ENCODE measurements at regions not wholly inside any gene's neighbourhood (a gene's known extent, or its start where the extent isn't known, plus 50 kb on each side); places are given as distances from the start of the nearest gene placed in this dataset.

- TF ChIP-seq HNF4G (IDR thresholded peaks at IDR 0.05): no peak
- H3K27me3 ChIP-seq (ENCODE audit: control insufficient read depth in 4 of 4, insufficient read depth in 4 of 4, low read length in 3 of 4): no peaks in the 10 kb centered on the region
These were observed 219.9 kb downstream of the DKK1 start for GRCh38 chr10:52533986-52534385.

DNA sequence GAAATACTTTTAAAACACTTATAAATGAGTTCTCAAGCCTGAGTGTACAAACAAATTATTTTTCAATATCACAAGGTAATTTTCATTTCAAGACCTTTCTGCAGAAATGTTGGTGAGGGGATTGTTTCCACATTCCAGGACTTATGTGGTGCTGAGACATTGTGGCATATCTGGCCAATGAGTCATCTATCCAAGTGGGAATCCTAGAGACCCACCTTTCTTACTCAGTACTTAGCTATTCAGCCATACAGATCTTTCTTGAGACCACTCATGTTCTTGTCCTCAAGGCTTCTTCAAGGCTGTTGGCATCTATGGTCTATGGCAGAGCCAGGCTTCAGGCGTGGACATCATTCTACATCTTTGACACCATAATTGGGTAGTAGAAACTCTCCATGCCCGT lies 225.4 kb downstream of the DKK1 start:
- Histone ChIP-seq H3K4me1 (ENCODE audit: control insufficient read depth in 4 of 4, insufficient read depth in 4 of 4, low read length in 3 of 4) (no peaks in the 10 kb centered on the region), H3K27ac (ENCODE audit: low read depth in 1 of 2, low read length in 2 of 2) (no peak overlapping the region), H3K27me3 (ENCODE audit: control insufficient read depth in 4 of 4, insufficient read depth in 4 of 4, low read length in 3 of 4) (peaks cover 0 to 3% (median 0%) of the 10 kb centered on the region in 4 donors), H3K9ac (ENCODE audit: low read depth in 1 of 2, low read length in 2 of 2) (no peak overlapping the region), H3K36me3 (ENCODE audit: control insufficient read depth in 4 of 4, insufficient read depth in 3 of 4, low read depth in 1 of 4, low read length in 3 of 4) (no peaks in the 10 kb centered on the region), H3K9me3 (ENCODE audit: control insufficient read depth in 4 of 4, low read length in 3 of 4) (no peaks in the 10 kb centered on the region), H3K4me3 (ENCODE audit: low read depth in 1 of 3, low read length in 3 of 3) (no peak overlapping the region)
- WGBS: 68% methylated on average over 2 of the region's 2 CpGs
- TF ChIP-seq RAD21 (IDR thresholded peaks at IDR 0.05) (no peak), NR2F2 (IDR thresholded peaks at IDR 0.05) (no peak), JUND (IDR thresholded peaks at IDR 0.05) (no peak), FOXA1 (IDR thresholded peaks at IDR 0.05) (no peak), YY1 (IDR thresholded peaks at IDR 0.05) (no peak), GABPA (IDR thresholded peaks at IDR 0.05 in 1 of 2, conservative IDR thresholded peaks at IDR 0.05 in 1 of 2) (no peak), TAF1 (conservative IDR thresholded peaks at IDR 0.05) (no peak), MAX (IDR thresholded peaks at IDR 0.05) (no peak), FOXA2 (IDR thresholded peaks at IDR 0.05) (no peak)
- TF ChIP-seq, protein P1, sequence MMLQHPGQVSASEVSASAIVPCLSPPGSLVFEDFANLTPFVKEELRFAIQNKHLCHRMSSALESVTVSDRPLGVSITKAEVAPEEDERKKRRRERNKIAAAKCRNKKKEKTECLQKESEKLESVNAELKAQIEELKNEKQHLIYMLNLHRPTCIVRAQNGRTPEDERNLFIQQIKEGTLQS (IDR thresholded peaks at IDR 0.05): no peak
- no peak for DNase-seq (ENCODE audit: low spot score)

More at GRCh38 chr10:52533986-52534385, 219.9 kb downstream of the DKK1 start:
- Histone ChIP-seq H3K9ac (ENCODE audit: low read depth in 1 of 2, low read length in 2 of 2) (no peak overlapping the region), H3K9me3 (ENCODE audit: control insufficient read depth in 4 of 4, low read length in 3 of 4) (no peaks in the 10 kb centered on the region), H3K4me1 (ENCODE audit: control insufficient read depth in 4 of 4, insufficient read depth in 4 of 4, low read length in 3 of 4) (no peaks in the 10 kb centered on the region), H3K27ac (ENCODE audit: low read depth in 1 of 2, low read length in 2 of 2) (no peak overlapping the region), H3K36me3 (ENCODE audit: control insufficient read depth in 4 of 4, insufficient read depth in 3 of 4, low read depth in 1 of 4, low read length in 3 of 4) (no peaks in the 10 kb centered on the region), H3K4me3 (ENCODE audit: low read depth in 1 of 3, low read length in 3 of 3) (no peak overlapping the region)
- DNase-seq (ENCODE audit: low spot score): no peak

DNA sequence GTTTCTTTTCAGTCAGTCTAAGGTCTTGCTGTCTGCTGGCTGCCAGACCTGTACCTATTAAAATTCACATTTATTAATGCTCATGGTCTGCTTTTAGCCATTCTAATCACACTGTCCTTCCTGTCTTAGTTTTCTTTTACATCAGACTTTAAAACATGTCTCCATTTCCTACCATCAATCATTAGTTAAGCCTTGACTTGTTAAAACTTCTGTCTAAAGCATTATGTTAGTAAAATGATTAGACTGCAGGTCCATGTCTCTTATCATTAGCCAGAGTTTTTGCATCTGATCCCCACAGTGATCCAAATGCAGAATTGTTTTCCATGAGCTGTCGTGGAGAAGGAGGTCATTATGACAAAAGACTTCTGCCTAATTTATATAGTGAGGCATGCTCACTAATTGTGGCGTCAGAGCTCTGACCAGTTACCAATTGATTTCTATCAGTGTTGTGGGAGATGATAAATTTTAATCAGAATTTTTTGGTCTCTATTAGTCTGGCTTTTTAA lies 226.5 kb downstream of the DKK1 start:
- Histone ChIP-seq H3K9me3 (ENCODE audit: control insufficient read depth in 4 of 4, low read length in 3 of 4) (no peaks in the 10 kb centered on the region), H3K9ac (ENCODE audit: low read depth in 1 of 2, low read length in 2 of 2) (no peak overlapping the region), H3K27me3 (ENCODE audit: control insufficient read depth in 4 of 4, insufficient read depth in 4 of 4, low read length in 3 of 4) (peaks cover 0 to 3% (median 0%) of the 10 kb centered on the region in 4 donors), H3K27ac (ENCODE audit: low read depth in 1 of 2, low read length in 2 of 2) (no peak overlapping the region), H3K4me3 (ENCODE audit: low read depth in 1 of 3, low read length in 3 of 3) (no peak overlapping the region), H3K36me3 (ENCODE audit: control insufficient read depth in 4 of 4, insufficient read depth in 3 of 4, low read depth in 1 of 4, low read length in 3 of 4) (no peaks in the 10 kb centered on the region), H3K4me1 (ENCODE audit: control insufficient read depth in 4 of 4, insufficient read depth in 4 of 4, low read length in 3 of 4) (no peaks in the 10 kb centered on the region)
- DNase-seq (ENCODE audit: low spot score): no peak
- WGBS: 62% methylated on average over 2 of the region's 2 CpGs
- TF ChIP-seq EGR1 (IDR thresholded peaks at IDR 0.05; ENCODE audit: low read depth in 2 of 2) (no peak), RXRA (IDR thresholded peaks at IDR 0.05) (no peak), MAX (IDR thresholded peaks at IDR 0.05) (no peak), HNF4G (IDR thresholded peaks at IDR 0.05) (no peak), HNF4A (conservative IDR thresholded peaks at IDR 0.05) (no peak), FOXA1 (IDR thresholded peaks at IDR 0.05) (no peak), RAD21 (IDR thresholded peaks at IDR 0.05) (no peak), GABPA (IDR thresholded peaks at IDR 0.05 in 1 of 2, conservative IDR thresholded peaks at IDR 0.05 in 1 of 2) (no peak), TAF1 (conservative IDR thresholded peaks at IDR 0.05) (no peak), CTCF (IDR thresholded peaks at IDR 0.05; ENCODE audit: low read depth, low read length, missing input control) (no peak), NR2F2 (IDR thresholded peaks at IDR 0.05) (no peak)
- TF ChIP-seq, protein P1 (IDR thresholded peaks at IDR 0.05): no peak
- TF ChIP-seq, protein P2, sequence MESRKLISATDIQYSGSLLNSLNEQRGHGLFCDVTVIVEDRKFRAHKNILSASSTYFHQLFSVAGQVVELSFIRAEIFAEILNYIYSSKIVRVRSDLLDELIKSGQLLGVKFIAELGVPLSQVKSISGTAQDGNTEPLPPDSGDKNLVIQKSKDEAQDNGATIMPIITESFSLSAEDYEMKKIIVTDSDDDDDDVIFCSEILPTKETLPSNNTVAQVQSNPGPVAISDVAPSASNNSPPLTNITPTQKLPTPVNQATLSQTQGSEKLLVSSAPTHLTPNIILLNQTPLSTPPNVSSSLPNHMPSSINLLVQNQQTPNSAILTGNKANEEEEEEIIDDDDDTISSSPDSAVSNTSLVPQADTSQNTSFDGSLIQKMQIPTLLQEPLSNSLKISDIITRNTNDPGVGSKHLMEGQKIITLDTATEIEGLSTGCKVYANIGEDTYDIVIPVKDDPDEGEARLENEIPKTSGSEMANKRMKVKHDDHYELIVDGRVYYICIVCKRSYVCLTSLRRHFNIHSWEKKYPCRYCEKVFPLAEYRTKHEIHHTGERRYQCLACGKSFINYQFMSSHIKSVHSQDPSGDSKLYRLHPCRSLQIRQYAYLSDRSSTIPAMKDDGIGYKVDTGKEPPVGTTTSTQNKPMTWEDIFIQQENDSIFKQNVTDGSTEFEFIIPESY (IDR thresholded peaks at IDR 0.05): no peak
